ENCODE measurements at regions not wholly inside any gene's neighbourhood (a gene's known extent, or its start where the extent isn't known, plus 50 kb on each side); places are given as distances from the start of the nearest gene placed in this dataset.

DNA sequence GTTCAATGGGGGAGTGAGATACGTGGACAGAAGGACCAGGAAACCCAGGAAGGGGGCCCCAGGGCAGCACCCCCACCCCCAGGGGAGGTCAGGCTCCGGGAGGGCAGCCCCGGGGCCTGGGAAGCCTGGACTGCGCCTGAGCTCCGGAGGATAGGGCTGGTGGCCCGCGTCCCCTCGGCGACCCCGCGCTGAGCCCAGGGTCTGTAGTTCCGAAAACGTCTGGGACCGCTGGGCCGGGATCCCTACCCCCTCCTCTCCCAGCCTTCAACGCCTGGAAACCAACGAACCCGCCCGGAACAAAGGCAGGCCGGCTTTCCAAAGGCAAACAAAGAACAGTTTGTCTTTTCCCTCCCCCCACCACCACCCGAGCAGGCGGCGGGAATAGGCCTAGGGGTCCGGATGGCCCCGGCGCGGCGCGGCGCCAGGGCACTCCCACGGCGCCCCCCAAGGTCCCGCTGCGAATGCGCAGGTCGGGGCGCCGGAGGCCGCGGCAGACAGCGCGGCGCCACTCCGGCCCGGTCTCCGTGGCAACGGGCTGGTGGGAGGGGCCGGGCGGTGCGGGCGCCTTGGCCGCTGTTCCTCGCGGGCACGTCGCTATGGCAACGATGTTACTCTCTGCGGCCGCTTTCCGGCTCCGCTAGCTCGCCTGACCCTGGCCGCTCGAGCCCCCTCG is 58.5 kb downstream of the IGLL1 start (continued):
- TF ChIP-seq DBP (CRISPR knock-in tag; IDR thresholded peaks at IDR 0.05; ENCODE audit: not compliant biosample characterization) (no peak), ARID2 (CRISPR knock-in tag; IDR thresholded peaks at IDR 0.05; ENCODE audit: borderline replicate concordance) (no peak), STAG1 (CRISPR knock-in tag; IDR thresholded peaks at IDR 0.05) (peak; percentile 58), ZNF672 (CRISPR knock-in tag; IDR thresholded peaks at IDR 0.05) (no peak), POLR2A (IDR thresholded peaks at IDR 0.05; ENCODE audit: insufficient read depth in 1 of 2, low read depth in 2 of 2, low read length in 2 of 2) (peak; percentile 49 to 72; a peak in 3 of 4 replicates), KLF12 (CRISPR knock-in tag; IDR thresholded peaks at IDR 0.05; ENCODE audit: borderline replicate concordance) (0 out of 2 replicates have a peak, but pooled peaks have one; percentile 47), ZNF792 (CRISPR knock-in tag; IDR thresholded peaks at IDR 0.05) (no peak), POGZ (CRISPR knock-in tag; IDR thresholded peaks at IDR 0.05) (no peak), ZNF143 (CRISPR knock-in tag; IDR thresholded peaks at IDR 0.05) (no peak), REL (CRISPR knock-in tag; conservative IDR thresholded peaks at IDR 0.05) (no peak), SYNCRIP (IDR thresholded peaks at IDR 0.05; ENCODE audit: insufficient read depth, low read depth, low read length) (no peak), FOXP1 (IDR thresholded peaks at IDR 0.05) (no peak), FOXP1 (CRISPR knock-in tag; IDR thresholded peaks at IDR 0.05) (peak; percentile 56), GTF3A (CRISPR knock-in tag; conservative IDR thresholded peaks at IDR 0.05) (peak; percentile 30; the same call in 1 of the 2 replicates), AHR (CRISPR knock-in tag; IDR thresholded peaks at IDR 0.05) (no peak), ZNF761 (CRISPR knock-in tag; conservative IDR thresholded peaks at IDR 0.05) (0 out of 2 replicates have a peak, but pooled peaks have one; percentile 29), ZNF331 (CRISPR knock-in tag; IDR thresholded peaks at IDR 0.05) (peak; percentile 79), RFXAP (CRISPR knock-in tag; IDR thresholded peaks at IDR 0.05; ENCODE audit: borderline replicate concordance) (peak; percentile 94; the same call in 1 of the 2 replicates), NCOA5 (CRISPR knock-in tag; IDR thresholded peaks at IDR 0.05) (no peak)
- TF ChIP-seq, protein P1, sequence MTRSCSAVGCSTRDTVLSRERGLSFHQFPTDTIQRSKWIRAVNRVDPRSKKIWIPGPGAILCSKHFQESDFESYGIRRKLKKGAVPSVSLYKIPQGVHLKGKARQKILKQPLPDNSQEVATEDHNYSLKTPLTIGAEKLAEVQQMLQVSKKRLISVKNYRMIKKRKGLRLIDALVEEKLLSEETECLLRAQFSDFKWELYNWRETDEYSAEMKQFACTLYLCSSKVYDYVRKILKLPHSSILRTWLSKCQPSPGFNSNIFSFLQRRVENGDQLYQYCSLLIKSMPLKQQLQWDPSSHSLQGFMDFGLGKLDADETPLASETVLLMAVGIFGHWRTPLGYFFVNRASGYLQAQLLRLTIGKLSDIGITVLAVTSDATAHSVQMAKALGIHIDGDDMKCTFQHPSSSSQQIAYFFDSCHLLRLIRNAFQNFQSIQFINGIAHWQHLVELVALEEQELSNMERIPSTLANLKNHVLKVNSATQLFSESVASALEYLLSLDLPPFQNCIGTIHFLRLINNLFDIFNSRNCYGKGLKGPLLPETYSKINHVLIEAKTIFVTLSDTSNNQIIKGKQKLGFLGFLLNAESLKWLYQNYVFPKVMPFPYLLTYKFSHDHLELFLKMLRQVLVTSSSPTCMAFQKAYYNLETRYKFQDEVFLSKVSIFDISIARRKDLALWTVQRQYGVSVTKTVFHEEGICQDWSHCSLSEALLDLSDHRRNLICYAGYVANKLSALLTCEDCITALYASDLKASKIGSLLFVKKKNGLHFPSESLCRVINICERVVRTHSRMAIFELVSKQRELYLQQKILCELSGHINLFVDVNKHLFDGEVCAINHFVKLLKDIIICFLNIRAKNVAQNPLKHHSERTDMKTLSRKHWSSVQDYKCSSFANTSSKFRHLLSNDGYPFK (CRISPR knock-in tag; IDR thresholded peaks at IDR 0.05; ENCODE audit: borderline replicate concordance): no peak
- TF ChIP-seq, protein P2, sequence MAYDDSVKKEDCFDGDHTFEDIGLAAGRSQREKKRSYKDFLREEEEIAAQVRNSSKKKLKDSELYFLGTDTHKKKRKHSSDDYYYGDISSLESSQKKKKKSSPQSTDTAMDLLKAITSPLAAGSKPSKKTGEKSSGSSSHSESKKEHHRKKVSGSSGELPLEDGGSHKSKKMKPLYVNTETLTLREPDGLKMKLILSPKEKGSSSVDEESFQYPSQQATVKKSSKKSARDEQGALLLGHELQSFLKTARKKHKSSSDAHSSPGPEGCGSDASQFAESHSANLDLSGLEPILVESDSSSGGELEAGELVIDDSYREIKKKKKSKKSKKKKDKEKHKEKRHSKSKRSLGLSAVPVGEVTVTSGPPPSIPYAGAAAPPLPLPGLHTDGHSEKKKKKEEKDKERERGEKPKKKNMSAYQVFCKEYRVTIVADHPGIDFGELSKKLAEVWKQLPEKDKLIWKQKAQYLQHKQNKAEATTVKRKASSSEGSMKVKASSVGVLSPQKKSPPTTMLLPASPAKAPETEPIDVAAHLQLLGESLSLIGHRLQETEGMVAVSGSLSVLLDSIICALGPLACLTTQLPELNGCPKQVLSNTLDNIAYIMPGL (CRISPR knock-in tag; IDR thresholded peaks at IDR 0.05; ENCODE audit: borderline replicate concordance in 1 of 2, low read depth in 1 of 2): peak in 1 of 2 experiments; percentile 79; a peak in 2 of 4 replicates
- TF ChIP-seq, protein P3, sequence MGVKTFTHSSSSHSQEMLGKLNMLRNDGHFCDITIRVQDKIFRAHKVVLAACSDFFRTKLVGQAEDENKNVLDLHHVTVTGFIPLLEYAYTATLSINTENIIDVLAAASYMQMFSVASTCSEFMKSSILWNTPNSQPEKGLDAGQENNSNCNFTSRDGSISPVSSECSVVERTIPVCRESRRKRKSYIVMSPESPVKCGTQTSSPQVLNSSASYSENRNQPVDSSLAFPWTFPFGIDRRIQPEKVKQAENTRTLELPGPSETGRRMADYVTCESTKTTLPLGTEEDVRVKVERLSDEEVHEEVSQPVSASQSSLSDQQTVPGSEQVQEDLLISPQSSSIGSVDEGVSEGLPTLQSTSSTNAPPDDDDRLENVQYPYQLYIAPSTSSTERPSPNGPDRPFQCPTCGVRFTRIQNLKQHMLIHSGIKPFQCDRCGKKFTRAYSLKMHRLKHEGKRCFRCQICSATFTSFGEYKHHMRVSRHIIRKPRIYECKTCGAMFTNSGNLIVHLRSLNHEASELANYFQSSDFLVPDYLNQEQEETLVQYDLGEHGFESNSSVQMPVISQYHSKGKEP (CRISPR knock-in tag; IDR thresholded peaks at IDR 0.05): no peak
